ENCODE measurements at regions not wholly inside any gene's neighbourhood (a gene's known extent, or its start where the extent isn't known, plus 50 kb on each side); places are given as distances from the start of the nearest gene placed in this dataset.

DNA sequence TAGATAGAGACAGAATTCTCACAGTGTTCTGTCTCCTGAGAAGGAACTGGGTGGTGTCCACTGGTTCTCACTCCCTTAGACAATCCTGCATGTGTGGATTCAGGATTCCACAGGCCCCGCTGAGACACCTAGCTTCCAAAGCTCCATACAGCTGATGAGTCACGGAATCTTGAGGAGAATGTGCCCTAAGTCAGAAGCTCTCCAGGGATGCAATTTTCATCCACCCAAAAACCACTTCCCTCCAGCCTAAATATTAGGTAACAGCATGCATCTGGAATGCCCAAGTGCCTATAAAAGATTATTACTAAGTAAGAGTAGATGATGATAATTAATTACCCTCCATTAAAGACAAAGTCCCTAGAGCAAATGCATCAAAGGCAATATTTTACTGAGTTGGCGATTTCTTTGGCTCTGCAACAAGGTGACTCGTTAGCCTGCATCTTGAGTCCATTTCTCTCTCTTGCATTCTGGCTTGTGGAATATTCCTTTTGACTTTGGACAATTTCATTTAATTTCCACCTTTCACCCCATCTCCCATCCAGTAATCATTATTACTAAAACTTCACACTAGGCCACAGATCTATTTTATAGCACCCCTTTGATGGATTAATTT lies 475.1 kb downstream of the TNS1 start:
- Histone ChIP-seq H3K4me3 (ENCODE audit: low read length) (no peak overlapping the region), H3K4me1 (ENCODE audit: insufficient read depth, low read length) (no peaks in the 10 kb centered on the region), H3K9me3 (ENCODE audit: low read length) (no peaks in the 10 kb centered on the region), H2AFZ (ENCODE audit: low read depth, low read length) (no peak overlapping the region), H3K36me3 (ENCODE audit: insufficient read depth, low read length) (no peaks in the 10 kb centered on the region), H3K27me3 (ENCODE audit: insufficient read depth, low read length) (peaks cover 2% of the 10 kb centered on the region)

DNA sequence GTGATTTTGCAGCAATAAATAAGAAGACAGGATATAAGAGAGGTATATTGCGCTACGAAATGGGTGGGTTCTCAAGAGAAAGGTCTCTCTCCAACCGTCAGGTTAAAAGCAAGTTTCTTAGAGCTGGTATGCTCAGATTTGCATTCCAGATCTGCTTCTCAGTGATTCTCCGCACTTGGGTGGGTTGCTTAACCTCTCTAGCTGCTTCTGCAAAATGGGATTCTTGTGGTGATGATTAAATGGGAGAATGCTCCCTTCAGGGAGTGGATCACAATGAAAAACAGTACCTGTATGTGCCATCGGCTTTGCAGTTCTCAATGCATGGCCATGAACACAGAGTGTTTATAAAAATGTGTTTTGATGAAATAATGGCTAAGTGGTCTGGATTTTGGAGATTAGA lies 477.7 kb downstream of the TNS1 start:
- Histone ChIP-seq H2AFZ (ENCODE audit: low read depth, low read length) (no peak overlapping the region), H3K9me3 (ENCODE audit: low read length) (no peaks in the 10 kb centered on the region), H3K27me3 (ENCODE audit: insufficient read depth, low read length) (no peaks in the 10 kb centered on the region), H3K4me1 (ENCODE audit: insufficient read depth, low read length) (no peaks in the 10 kb centered on the region), H3K36me3 (ENCODE audit: insufficient read depth, low read length) (no peaks in the 10 kb centered on the region), H3K4me3 (ENCODE audit: low read length) (no peak overlapping the region)

DNA sequence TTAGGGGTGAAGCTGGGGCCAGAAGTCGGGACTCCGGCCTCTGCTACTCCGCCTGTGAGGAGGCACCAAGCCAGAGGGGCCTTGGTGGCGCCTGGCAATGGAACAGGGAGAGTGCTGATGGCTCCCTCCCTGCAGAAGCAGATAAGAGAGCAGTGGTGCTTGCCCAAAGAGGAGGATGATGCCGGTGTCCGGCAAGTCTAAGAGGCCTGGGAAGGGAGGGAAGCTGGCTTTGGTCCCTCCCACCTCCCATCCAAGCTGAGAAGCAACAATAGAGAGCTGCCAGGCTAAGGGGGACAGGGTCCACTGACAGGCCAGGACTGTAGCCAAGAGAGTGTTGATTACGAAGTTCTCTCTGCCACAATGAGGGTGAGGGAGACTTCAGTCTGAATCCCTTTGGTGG lies 479.5 kb downstream of the TNS1 start:
- H2AFZ ChIP-seq (ENCODE audit: low read depth, low read length): no peak overlapping the region
- H3K4me1 ChIP-seq (ENCODE audit: insufficient read depth, low read length): no peaks in the 10 kb centered on the region
- H3K9me3 ChIP-seq (ENCODE audit: low read length): no peaks in the 10 kb centered on the region
- no peaks in the 10 kb centered on the region for H3K27me3 ChIP-seq (ENCODE audit: insufficient read depth, low read length)
- no peak overlapping the region for H3K4me3 ChIP-seq (ENCODE audit: low read length)
- H3K36me3 ChIP-seq (ENCODE audit: insufficient read depth, low read length): no peaks in the 10 kb centered on the region

DNA sequence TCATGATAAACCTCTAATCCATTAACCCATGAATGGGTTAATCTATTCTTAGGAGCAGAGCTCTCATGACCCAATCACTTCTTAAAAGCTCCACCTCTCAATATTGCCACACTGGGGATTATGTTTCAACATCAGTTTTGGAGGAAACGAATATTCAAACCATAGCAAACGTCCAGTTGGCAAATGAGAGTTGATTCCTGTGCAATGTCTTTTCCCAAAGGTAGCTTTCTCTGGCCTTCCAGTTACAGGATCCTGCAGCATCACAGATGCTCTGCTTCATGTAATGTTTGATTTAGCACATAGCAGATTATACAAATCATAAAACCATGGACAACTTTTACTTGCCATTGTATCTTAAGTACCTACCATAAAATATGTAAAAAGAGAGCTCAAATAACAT lies 481.0 kb downstream of the TNS1 start:
- no peak overlapping the region for H2AFZ ChIP-seq (ENCODE audit: low read depth, low read length)
- no peaks in the 10 kb centered on the region for H3K4me1 ChIP-seq (ENCODE audit: insufficient read depth, low read length)
- H3K4me3 ChIP-seq (ENCODE audit: low read length): no peak overlapping the region
- H3K36me3 ChIP-seq (ENCODE audit: insufficient read depth, low read length): no peaks in the 10 kb centered on the region
- H3K27me3 ChIP-seq (ENCODE audit: insufficient read depth, low read length): peaks cover 3% of the 10 kb centered on the region
- H3K9me3 ChIP-seq (ENCODE audit: low read length): no peaks in the 10 kb centered on the region

DNA sequence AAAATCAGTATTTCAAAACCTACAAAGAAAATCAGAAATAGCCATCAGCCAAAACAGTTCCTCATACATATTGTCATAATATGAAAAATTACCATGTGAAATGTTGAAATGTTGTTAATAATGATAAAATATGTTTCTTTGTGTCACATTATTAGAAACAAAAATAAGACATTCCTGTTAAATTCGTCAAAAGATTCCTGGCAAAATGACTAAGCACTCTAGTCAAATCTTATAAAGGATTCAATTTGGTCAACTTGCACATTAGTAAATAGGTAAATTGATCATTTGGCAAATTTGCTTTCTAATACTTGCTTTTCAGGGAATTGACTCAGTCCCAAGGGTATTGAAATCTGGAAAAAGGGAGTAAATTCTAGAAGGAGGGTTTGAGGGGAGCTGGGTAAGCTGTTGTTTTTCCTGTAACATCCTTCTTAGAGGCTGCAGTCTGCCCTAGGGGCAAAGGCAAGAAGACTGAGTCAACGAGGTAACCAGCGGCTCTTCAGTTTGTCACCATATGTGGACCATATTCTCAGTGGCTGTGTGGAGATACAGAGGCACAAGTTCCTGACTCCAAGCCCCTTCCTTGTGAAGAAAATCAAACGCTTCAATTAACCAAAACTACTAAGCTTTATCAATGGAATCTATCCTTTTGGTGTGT lies 482.3 kb downstream of the TNS1 start:
- Histone ChIP-seq H3K4me1 (ENCODE audit: insufficient read depth, low read length) (no peaks in the 10 kb centered on the region), H3K36me3 (ENCODE audit: insufficient read depth, low read length) (no peaks in the 10 kb centered on the region), H3K9me3 (ENCODE audit: low read length) (no peaks in the 10 kb centered on the region), H2AFZ (ENCODE audit: low read depth, low read length) (no peak overlapping the region), H3K4me3 (ENCODE audit: low read length) (no peak overlapping the region), H3K27me3 (ENCODE audit: insufficient read depth, low read length) (peaks cover 3% of the 10 kb centered on the region)

DNA sequence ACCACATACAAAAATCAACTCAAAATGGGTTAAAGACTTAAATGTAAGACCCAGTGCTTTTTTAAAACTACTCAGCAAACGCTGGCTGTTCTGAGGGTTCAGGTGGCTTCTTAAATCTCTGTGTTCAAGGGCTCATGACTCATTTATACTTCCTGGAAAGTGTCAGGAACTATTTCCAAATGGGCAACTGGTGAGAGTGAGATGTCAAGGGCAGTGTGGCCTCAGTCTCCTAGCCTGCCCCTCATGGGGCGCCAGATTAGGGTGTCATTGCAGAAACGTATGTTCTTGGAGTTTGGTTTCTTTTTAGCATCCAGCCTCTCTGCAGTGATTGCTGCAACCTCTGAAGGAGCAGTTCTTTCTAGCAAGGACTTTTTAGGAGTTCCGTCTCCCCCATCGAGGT lies 485.4 kb downstream of the TNS1 start:
- Histone ChIP-seq H2AFZ (ENCODE audit: low read depth, low read length) (no peak overlapping the region), H3K27me3 (ENCODE audit: insufficient read depth, low read length) (peaks cover 3% of the 10 kb centered on the region), H3K36me3 (ENCODE audit: insufficient read depth, low read length) (no peaks in the 10 kb centered on the region), H3K4me3 (ENCODE audit: low read length) (no peak overlapping the region), H3K9me3 (ENCODE audit: low read length) (no peaks in the 10 kb centered on the region), H3K4me1 (ENCODE audit: insufficient read depth, low read length) (no peaks in the 10 kb centered on the region)

DNA sequence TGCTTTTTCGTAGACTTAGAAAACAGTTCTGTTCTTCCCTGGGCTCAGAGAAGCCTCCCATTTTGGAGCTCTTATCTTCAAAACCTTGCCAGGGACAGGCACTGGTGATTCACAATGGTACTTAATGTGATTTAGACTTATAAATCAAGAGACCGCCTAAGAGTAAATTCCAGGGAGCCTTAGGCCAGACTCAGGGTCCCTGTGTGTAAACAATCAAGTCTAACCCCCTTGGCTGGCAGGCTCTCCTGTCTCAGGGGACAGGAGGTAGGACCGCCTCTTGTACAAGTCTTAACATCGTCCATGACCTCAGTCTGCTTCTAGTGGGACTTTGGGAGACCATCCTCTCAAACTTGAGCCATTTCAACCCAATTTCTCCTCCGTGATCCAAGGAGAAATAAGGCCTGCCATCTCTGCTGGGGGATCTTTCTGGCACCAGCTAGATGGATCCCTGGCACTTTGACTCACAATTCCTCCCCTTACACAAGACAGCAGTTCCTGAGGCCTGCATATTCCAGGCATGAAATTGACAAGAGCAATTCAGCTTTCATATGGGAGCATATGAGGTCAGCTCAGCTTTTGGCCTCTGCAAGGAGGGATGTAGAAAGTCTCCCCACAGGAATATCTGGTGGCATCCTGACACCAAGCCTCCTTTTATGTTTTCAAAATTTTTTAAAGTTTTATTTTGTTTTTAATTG lies 487.0 kb downstream of the TNS1 start:
- Histone ChIP-seq H3K36me3 (ENCODE audit: insufficient read depth, low read length) (no peaks in the 10 kb centered on the region), H2AFZ (ENCODE audit: low read depth, low read length) (no peak overlapping the region), H3K4me3 (ENCODE audit: low read length) (no peak overlapping the region), H3K4me1 (ENCODE audit: insufficient read depth, low read length) (peaks cover 2% of the 10 kb centered on the region), H3K27me3 (ENCODE audit: insufficient read depth, low read length) (peaks cover 3% of the 10 kb centered on the region), H3K9me3 (ENCODE audit: low read length) (no peaks in the 10 kb centered on the region)

DNA sequence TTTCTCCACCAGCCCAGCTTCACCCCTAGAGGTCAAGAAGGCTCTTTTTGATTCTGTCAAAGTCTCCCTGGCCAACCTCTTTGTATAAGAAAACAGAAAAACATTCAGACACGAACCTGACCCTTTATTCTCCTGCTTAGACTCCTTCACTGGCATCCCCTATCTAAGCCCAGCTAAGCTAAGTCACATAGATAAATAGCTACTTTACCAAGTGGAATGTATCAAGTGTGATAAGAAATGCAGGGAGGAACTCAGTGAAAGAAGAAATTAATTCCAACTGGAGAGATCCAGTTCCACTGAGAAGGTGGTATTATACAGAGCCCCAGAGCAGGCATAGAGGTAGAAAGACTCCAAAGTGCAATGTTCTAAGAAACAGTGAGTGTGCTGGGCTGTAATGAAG lies 489.5 kb downstream of the TNS1 start:
- Histone ChIP-seq H3K36me3 (ENCODE audit: insufficient read depth, low read length) (no peaks in the 10 kb centered on the region), H3K9me3 (ENCODE audit: low read length) (no peaks in the 10 kb centered on the region), H3K4me3 (ENCODE audit: low read length) (no peak overlapping the region), H2AFZ (ENCODE audit: low read depth, low read length) (no peak overlapping the region), H3K4me1 (ENCODE audit: insufficient read depth, low read length) (peaks cover 12% of the 10 kb centered on the region), H3K27me3 (ENCODE audit: insufficient read depth, low read length) (peaks cover 3% of the 10 kb centered on the region)

DNA sequence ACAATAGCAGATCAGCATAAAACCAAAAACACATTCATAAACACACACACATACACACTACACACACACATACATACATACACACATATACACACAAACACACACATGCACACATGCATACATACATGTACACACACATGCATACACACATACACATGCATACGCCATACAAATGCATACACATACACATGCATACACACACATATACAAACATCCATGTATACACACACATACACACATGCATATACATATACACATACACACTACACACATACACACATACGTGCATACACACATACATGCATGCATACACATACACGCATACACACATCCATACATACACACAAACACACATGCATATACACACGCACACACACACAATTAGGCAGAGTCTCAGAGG lies 490.1 kb downstream of the TNS1 start:
- Histone ChIP-seq H3K9me3 (ENCODE audit: low read length) (no peaks in the 10 kb centered on the region), H3K4me1 (ENCODE audit: insufficient read depth, low read length) (peaks cover 12% of the 10 kb centered on the region), H2AFZ (ENCODE audit: low read depth, low read length) (no peak overlapping the region), H3K4me3 (ENCODE audit: low read length) (no peak overlapping the region), H3K27me3 (ENCODE audit: insufficient read depth, low read length) (peaks cover 2% of the 10 kb centered on the region), H3K36me3 (ENCODE audit: insufficient read depth, low read length) (no peaks in the 10 kb centered on the region)

DNA sequence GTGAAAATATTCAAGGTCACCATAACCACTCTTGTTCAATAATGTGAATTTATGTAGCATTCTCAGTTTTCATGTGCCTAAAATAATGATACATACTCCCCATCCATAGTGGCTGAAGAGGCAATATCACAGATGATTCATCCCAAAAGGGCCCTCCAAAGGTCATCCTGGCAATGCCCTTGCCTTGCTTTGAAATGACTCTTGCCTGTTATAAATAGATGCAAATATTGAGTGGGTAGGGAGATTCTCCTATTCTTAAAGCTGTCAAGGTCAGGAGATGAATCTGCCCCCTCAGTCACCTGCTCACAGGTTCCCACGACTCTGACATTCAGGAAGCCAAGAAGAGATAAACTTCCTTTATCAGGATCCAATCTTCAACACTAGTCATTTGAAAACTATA lies 490.5 kb downstream of the TNS1 start:
- no peaks in the 10 kb centered on the region for H3K36me3 ChIP-seq (ENCODE audit: insufficient read depth, low read length)
- H3K27me3 ChIP-seq (ENCODE audit: insufficient read depth, low read length): no peaks in the 10 kb centered on the region
- H3K4me1 ChIP-seq (ENCODE audit: insufficient read depth, low read length): peaks cover 12% of the 10 kb centered on the region

DNA sequence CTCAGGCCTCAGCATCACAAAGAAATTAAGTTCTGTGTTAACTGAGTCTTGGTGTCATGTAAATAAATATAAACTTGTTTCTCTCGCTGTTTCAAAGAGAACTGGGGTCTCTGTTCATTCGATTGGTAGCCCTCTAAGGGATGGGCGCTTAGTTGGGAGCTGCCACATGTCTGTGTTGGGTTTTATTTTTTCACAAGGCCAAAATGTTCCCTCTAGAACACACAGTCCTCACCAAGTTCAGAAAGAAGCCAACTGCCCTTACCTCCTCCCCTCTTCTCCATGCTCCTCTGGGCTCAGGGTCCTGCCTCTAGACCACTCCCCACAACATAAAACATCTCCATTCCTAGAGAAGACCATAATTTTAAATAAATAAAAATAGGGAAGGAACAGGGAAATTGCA lies 490.9 kb downstream of the TNS1 start:
- Histone ChIP-seq H3K36me3 (ENCODE audit: insufficient read depth, low read length) (no peaks in the 10 kb centered on the region), H2AFZ (ENCODE audit: low read depth, low read length) (no peak overlapping the region), H3K9me3 (ENCODE audit: low read length) (no peaks in the 10 kb centered on the region), H3K4me1 (ENCODE audit: insufficient read depth, low read length) (peaks cover 12% of the 10 kb centered on the region), H3K4me3 (ENCODE audit: low read length) (no peak overlapping the region), H3K27me3 (ENCODE audit: insufficient read depth, low read length) (no peaks in the 10 kb centered on the region)

More for the DNA sequence above, 490.5 kb downstream of the TNS1 start:
- Histone ChIP-seq H2AFZ (ENCODE audit: low read depth, low read length) (no peak overlapping the region), H3K4me3 (ENCODE audit: low read length) (no peak overlapping the region), H3K9me3 (ENCODE audit: low read length) (no peaks in the 10 kb centered on the region)

DNA sequence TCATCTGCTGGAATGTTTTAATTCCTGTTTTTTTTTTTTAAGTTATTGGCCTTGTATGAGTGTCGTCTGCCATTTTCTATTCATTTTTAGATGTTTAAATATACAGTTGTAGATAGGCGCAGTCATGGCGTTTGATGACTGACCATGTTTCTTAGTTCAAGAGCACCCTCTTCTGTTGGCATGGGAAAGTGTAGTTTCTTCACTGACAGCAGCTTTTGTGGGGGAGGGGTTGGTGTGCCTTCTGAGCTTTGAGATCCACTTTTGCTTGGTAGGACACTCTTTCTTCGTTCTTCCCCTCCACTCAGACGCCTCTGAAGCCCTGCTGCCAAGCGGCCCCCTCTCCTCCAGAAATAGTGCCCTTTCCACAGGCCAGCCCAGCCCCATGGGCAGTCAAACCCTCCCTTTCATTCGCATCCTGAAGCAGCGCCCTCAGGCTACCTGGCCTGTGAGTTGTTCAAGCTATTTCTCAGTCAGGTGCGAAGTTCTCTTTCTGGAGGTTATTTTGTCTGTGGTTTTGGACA lies 492.0 kb downstream of the TNS1 start:
- peak overlapping the region; percentile 89 for H2AFZ ChIP-seq (ENCODE audit: low read depth, low read length)

DNA sequence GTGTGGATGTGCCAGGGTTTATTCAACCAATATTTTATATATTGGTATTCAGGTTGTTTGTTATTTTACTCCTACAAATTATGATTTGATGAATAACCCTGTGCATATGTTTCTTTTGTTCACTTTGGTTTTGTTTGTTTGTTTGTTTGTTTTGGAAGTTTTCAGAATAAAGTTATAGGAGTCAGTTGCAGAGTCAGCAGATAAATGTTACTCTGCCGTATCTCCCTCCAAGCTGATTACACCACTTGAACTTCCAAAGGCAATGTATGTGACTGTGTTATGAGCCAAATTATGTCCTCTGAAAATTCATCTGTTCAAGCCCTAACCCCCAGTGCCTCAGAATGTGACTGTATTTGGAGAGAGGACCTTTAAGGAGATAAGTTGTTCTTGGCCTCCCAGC lies 497.5 kb downstream of the TNS1 start:
- H3K4me3 ChIP-seq (ENCODE audit: low read length): no peak overlapping the region
- peaks cover 12% of the 10 kb centered on the region for H3K4me1 ChIP-seq (ENCODE audit: insufficient read depth, low read length)
- H3K27me3 ChIP-seq (ENCODE audit: insufficient read depth, low read length): no peaks in the 10 kb centered on the region
- no peak overlapping the region for H2AFZ ChIP-seq (ENCODE audit: low read depth, low read length)
- H3K9me3 ChIP-seq (ENCODE audit: low read length): no peaks in the 10 kb centered on the region
- H3K36me3 ChIP-seq (ENCODE audit: insufficient read depth, low read length): no peaks in the 10 kb centered on the region

More for the DNA sequence above, 492.0 kb downstream of the TNS1 start:
- Histone ChIP-seq H3K27me3 (ENCODE audit: insufficient read depth, low read length) (no peaks in the 10 kb centered on the region), H3K36me3 (ENCODE audit: insufficient read depth, low read length) (no peaks in the 10 kb centered on the region), H3K4me3 (ENCODE audit: low read length) (no peak overlapping the region), H3K4me1 (ENCODE audit: insufficient read depth, low read length) (peaks cover 12% of the 10 kb centered on the region), H3K9me3 (ENCODE audit: low read length) (no peaks in the 10 kb centered on the region)
